SU-DHL-6 (cell line): ENCODE measurements at regions not wholly inside any gene's neighbourhood (a gene's known extent, or its start where the extent isn't known, plus 50 kb on each side); places are given as distances from the start of the nearest gene placed in this dataset.

Experiments used
- H2AFZ ChIP-seq: fragments of 200-600 bp; sonication (generic); 2 replicates; pipeline ENCODE4 v1.6.1; 2014; ENCODE audit warnings: low read depth, mild to moderate bottlenecking, moderate library complexity, mixed read lengths, antibody characterized with exemption, low read length; ENCODE audit not compliant: severe bottlenecking
- H3F3A ChIP-seq: fragments of 200-600 bp; shearing (Covaris generic); 2 replicates; pipeline ENCODE4 v1.6.0; 2016; ENCODE audit warnings: antibody characterized with exemption, mild to moderate bottlenecking; ENCODE audit not compliant: insufficient read depth
- H3K27ac ChIP-seq: fragments of 200-600 bp; sonication (generic); 2 replicates; pipeline ENCODE4 v1.5.1; 2016; ENCODE audit warnings: low read depth, mild to moderate bottlenecking, low read length, moderate library complexity, mixed read lengths
- H3K27me3 ChIP-seq: fragments of 200-600 bp; sonication (generic), shearing (Covaris generic); 2 replicates; pipeline ENCODE4 v1.6.0; 2014; ENCODE audit warnings: mild to moderate bottlenecking, low read length
- H3K36me3 ChIP-seq: fragments of 200-600 bp; sonication (generic); 2 replicates; pipeline ENCODE4 v1.6.1; 2014; ENCODE audit warnings: mild to moderate bottlenecking, low read length, mixed read lengths
- H3K4me2 ChIP-seq: fragments of 300-600, 200-600 bp; shearing (Covaris generic), sonication (generic); 2 replicates; pipeline ENCODE4 v1.6.0; 2014; ENCODE audit warnings: low read length, low read depth, mild to moderate bottlenecking; ENCODE audit not compliant: poor library complexity, severe bottlenecking
- H3K4me3 ChIP-seq: fragments of 200-600 bp; sonication (generic); 2 replicates; pipeline ENCODE4 v1.5.1; 2014; ENCODE audit warnings: antibody characterized with exemption, low read length, mild to moderate bottlenecking, mixed read lengths; ENCODE audit not compliant: insufficient read depth, poor library complexity, severe bottlenecking
- H3K79me2 ChIP-seq: fragments of 200-600 bp; sonication (generic); 2 replicates; pipeline ENCODE4 v1.6.1; 2014; ENCODE audit warnings: mild to moderate bottlenecking, low read length, moderate library complexity; ENCODE audit not compliant: insufficient read depth
- H3K9ac ChIP-seq: fragments of 200-600 bp; sonication (generic); 2 replicates; pipeline ENCODE4 v1.7.0; 2014; ENCODE audit warnings: mild to moderate bottlenecking, low read length
- H3K9me2 ChIP-seq: fragments of 200-600 bp; sonication (generic); replicated peaks from 2 replicates; pipeline ENCODE4 v1.6.1; 2014; ENCODE audit warnings: low read length; ENCODE audit not compliant: insufficient read depth
- H3K9me3 ChIP-seq: fragments of 200-600 bp; sonication (generic); 2 replicates; pipeline ENCODE4 v1.6.1; 2014; ENCODE audit warnings: low read length, mixed read lengths; ENCODE audit not compliant: insufficient read depth
- H4K20me1 ChIP-seq: fragments of 200-600 bp; sonication (generic); 2 replicates; pipeline ENCODE4 v1.6.1; 2014; ENCODE audit warnings: low read depth, mild to moderate bottlenecking, antibody characterized with exemption, low read length, moderate library complexity, mixed read lengths
- EZH2phosphoT487 ChIP-seq: fragments of 200-600 bp; sonication (generic), shearing (Covaris generic); conservative IDR thresholded peaks from 2 replicates; pipeline ENCODE4 v1.6.1; 2018; ENCODE audit warnings: mild to moderate bottlenecking, antibody characterized with exemption, low read length, moderate library complexity, mixed read lengths
- TF ChIP-seq, protein P1 (sequence below): fragments of 200-600 bp; sonication (generic); IDR thresholded peaks from one replicate; pipeline ENCODE4 v1.5.1; 2017; ENCODE audit warnings: antibody characterized with exemption, mild to moderate bottlenecking, low read length, moderate library complexity; ENCODE audit not compliant: insufficient read depth, poor library complexity, severe bottlenecking

DNA sequence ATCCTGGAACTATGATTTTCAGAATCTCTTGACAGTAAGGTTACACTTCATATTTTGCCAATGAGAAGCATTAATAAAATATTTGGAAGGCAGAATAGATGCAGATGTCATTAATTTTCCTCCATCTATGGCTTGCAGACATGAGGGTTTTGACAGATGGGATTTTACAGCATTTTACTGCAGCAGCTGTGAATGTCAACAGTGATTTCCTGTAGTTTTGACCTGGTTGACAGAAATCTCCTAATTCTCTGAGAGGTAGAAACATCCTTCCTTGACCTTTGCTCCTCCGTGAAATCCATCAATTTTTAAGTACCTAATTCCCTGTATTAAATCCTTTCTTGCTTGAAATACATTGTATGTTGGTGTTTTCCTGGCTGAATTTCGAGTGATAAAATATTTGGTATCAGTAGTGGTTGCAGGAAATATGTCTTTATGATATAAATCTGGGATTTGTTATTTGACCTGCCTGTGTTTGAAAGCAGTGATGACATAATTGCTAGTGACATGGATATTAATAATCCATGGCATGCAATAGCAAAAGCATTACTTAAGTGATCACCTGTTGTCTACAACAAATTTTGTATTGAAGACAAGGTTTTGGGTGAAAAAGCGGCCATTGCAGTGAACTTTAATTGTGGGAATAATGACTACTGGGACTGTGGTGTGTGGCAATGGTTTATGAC, 73.9 kb downstream of the HLX start:
- no peak overlapping the region for H3K9ac ChIP-seq
- no peak overlapping the region for H2AFZ ChIP-seq
- no peaks in the 10 kb centered on the region for H3F3A ChIP-seq
- no peak overlapping the region for H3K4me2 ChIP-seq
- no peaks in the 10 kb centered on the region for H3K79me2 ChIP-seq
- H3K27me3 ChIP-seq = no peaks in the 10 kb centered on the region
- no peaks in the 10 kb centered on the region for H4K20me1 ChIP-seq
- H3K9me3 ChIP-seq = no peaks in the 10 kb centered on the region
- H3K4me3 ChIP-seq = no peak overlapping the region
- H3K9me2 ChIP-seq = no peaks in the 10 kb centered on the region
- H3K27ac ChIP-seq = no peak overlapping the region
- TF ChIP-seq EZH2phosphoT487 = no peak
- TF ChIP-seq, protein P1, sequence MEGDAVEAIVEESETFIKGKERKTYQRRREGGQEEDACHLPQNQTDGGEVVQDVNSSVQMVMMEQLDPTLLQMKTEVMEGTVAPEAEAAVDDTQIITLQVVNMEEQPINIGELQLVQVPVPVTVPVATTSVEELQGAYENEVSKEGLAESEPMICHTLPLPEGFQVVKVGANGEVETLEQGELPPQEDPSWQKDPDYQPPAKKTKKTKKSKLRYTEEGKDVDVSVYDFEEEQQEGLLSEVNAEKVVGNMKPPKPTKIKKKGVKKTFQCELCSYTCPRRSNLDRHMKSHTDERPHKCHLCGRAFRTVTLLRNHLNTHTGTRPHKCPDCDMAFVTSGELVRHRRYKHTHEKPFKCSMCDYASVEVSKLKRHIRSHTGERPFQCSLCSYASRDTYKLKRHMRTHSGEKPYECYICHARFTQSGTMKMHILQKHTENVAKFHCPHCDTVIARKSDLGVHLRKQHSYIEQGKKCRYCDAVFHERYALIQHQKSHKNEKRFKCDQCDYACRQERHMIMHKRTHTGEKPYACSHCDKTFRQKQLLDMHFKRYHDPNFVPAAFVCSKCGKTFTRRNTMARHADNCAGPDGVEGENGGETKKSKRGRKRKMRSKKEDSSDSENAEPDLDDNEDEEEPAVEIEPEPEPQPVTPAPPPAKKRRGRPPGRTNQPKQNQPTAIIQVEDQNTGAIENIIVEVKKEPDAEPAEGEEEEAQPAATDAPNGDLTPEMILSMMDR = no peak
- no peaks in the 10 kb centered on the region for H3K36me3 ChIP-seq

DNA sequence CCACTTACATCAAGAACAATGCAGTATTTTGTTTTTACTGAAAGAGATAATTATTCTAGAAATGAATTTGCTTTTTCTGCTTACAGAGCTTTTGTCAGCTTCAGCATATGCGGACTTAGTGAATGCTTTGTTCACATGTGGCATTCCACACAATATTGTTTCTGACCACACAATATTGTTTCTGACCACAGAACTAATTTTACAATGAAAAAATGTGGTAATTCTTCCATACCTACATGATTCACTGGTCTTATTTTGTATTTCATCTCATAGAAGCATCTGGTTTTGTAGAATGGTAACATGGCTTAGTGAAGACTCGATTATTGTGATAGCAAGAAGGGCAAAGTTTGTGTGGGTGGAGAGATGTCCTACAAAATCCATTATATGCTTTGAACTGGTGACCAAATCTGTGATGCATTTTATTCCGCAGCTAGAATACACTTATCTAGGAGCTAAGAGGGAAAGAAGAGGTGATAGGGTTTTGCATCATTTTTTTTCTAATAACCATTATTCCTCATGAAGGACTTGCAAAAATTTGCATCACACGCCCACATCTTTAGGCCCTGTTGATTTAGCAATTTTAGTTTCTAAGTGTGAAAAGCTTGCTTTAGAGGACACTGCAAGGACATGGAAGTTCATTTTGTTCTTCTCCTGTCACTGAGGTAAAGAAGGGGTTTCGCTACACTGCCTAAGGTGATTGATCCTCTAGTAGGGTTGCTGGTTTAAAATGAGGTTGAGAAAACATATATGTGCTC, 75.3 kb downstream of the HLX start:
- Histone ChIP-seq H3K4me3 (no peak overlapping the region), H3K79me2 (no peaks in the 10 kb centered on the region), H3K4me2 (no peak overlapping the region), H3K27ac (no peak overlapping the region), H3K9me3 (no peaks in the 10 kb centered on the region), H4K20me1 (no peaks in the 10 kb centered on the region), H3K27me3 (no peaks in the 10 kb centered on the region), H3F3A (no peaks in the 10 kb centered on the region), H2AFZ (no peak overlapping the region), H3K36me3 (no peaks in the 10 kb centered on the region), H3K9me2 (no peaks in the 10 kb centered on the region), H3K9ac (no peak overlapping the region)
- TF ChIP-seq EZH2phosphoT487 = no peak

DNA sequence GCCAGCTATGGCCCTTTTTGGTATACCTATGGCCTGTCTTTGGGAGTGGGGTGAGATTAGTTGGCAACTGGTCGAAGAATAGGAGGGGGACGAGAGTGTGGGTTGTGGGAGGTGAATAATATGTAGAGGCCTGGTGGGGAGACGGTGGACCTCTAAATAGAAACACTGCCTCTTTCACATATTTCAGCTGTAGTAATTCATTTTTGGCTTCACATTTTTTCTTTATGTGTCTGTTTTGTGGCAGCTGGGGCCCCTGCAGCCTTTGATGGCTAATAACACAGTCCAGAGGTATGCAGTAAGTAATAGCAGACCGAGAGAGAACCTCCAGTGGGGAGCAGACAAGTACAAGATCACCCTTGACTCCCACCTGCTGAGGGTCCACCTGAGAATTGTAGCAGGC, 75.9 kb downstream of the HLX start:
- Histone ChIP-seq H3K9ac (no peak overlapping the region), H3K4me3 (no peak overlapping the region), H3K27ac (no peak overlapping the region), H3K27me3 (no peaks in the 10 kb centered on the region), H4K20me1 (no peaks in the 10 kb centered on the region), H2AFZ (no peak overlapping the region), H3K79me2 (no peaks in the 10 kb centered on the region), H3K9me3 (no peaks in the 10 kb centered on the region), H3K9me2 (no peaks in the 10 kb centered on the region), H3F3A (no peaks in the 10 kb centered on the region), H3K4me2 (no peak overlapping the region), H3K36me3 (no peaks in the 10 kb centered on the region)
- TF ChIP-seq, protein P1 = no peak
- TF ChIP-seq EZH2phosphoT487 = no peak
